ENCODE measurements at regions not wholly inside any gene's neighbourhood (a gene's known extent, or its start where the extent isn't known, plus 50 kb on each side); places are given as distances from the start of the nearest gene placed in this dataset.

- no peaks in the 10 kb centered on the region for H4K20me1 ChIP-seq (ENCODE audit: insufficient read depth, low read length)
- H2AFZ ChIP-seq (ENCODE audit: low read length) = no peak overlapping the region
- no peak overlapping the region for H3K4me2 ChIP-seq (ENCODE audit: low read depth, low read length)
- CTCF ChIA-PET (ENCODE audit: low intra/inter-chr PET ratio, low total read pairs) = no interaction called here
- peaks cover 47% of the 10 kb centered on the region for H3K4me1 ChIP-seq (ENCODE audit: insufficient read depth, low read length)
- intact Hi-C loops (cut with micrococcal nuclease; ENCODE audit: unreplicated experiment) (loop anchor here (5.0 kb wide), 1 partner anchor 1169 kb away; no protein-coding TSS in a partner anchor), in situ Hi-C loops (cut with HindIII; ENCODE audit: extremely low pct_ligation_motif_present, low pct_unique_long_range_greater_than_20kb) (no loop called here)
- H3K79me2 ChIP-seq (ENCODE audit: insufficient read depth, low read length) = no peaks in the 10 kb centered on the region
- no TSS peak for BruUV-seq (replicated peaks)
- H3K27me3 ChIP-seq (ENCODE audit: control insufficient read depth in 1 of 2, insufficient read depth in 2 of 2, low read length in 2 of 2) = no peaks in the 10 kb centered on the region
- POLR2A ChIA-PET = no interaction called here
- no peak overlapping the region for H3K4me3 ChIP-seq (replicated peaks in 1 of 3; ENCODE audit: insufficient read depth in 1 of 3, low read depth in 2 of 3, low read length in 3 of 3)
- 98% methylated on average over 2 of the region's 2 CpGs for whole genome bisulfite sequencing (ENCODE audit: low lambda C conversion rate)
- no peak overlapping the region for H3K27ac ChIP-seq (ENCODE audit: extremely low read length, insufficient read depth, low read length)
- FAIRE-seq = no peak
- H3K36me3 ChIP-seq (replicated peaks in 1 of 2; ENCODE audit: control insufficient read depth in 1 of 2, insufficient read depth in 2 of 2, low read length in 2 of 2) = no peaks in the 10 kb centered on the region
- no peak overlapping the region for H3K9ac ChIP-seq (ENCODE audit: insufficient read depth, low read depth, low read length)
- no peak for DNase-seq (ENCODE audit: low spot score)
- TF ChIP-seq ZNF556 (CRISPR knock-in tag; IDR thresholded peaks at IDR 0.05; ENCODE audit: borderline replicate concordance) (no peak), HNF4A (CRISPR knock-in tag; IDR thresholded peaks at IDR 0.05) (no peak), KDM5A (IDR thresholded peaks at IDR 0.05; ENCODE audit: borderline replicate concordance, low read length) (no peak), ZKSCAN5 (CRISPR knock-in tag; IDR thresholded peaks at IDR 0.05) (no peak), ZNF24 (IDR thresholded peaks at IDR 0.05) (no peak), KDM2A (CRISPR knock-in tag; IDR thresholded peaks at IDR 0.05; ENCODE audit: borderline replicate concordance, low read depth) (no peak), SRSF4 (IDR thresholded peaks at IDR 0.05; ENCODE audit: low read depth, low read length, poor library complexity, severe bottlenecking) (no peak), MED13 (CRISPR knock-in tag; IDR thresholded peaks at IDR 0.05) (no peak), ZFP36L2 (CRISPR knock-in tag; IDR thresholded peaks at IDR 0.05) (no peak)
- TF ChIP-seq, protein P1, sequence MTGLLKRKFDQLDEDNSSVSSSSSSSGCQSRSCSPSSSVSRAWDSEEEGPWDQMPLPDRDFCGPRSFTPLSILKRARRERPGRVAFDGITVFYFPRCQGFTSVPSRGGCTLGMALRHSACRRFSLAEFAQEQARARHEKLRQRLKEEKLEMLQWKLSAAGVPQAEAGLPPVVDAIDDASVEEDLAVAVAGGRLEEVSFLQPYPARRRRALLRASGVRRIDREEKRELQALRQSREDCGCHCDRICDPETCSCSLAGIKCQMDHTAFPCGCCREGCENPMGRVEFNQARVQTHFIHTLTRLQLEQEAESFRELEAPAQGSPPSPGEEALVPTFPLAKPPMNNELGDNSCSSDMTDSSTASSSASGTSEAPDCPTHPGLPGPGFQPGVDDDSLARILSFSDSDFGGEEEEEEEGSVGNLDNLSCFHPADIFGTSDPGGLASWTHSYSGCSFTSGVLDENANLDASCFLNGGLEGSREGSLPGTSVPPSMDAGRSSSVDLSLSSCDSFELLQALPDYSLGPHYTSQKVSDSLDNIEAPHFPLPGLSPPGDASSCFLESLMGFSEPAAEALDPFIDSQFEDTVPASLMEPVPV (CRISPR knock-in tag; IDR thresholded peaks at IDR 0.05) = no peak
- TF ChIP-seq, protein P2, sequence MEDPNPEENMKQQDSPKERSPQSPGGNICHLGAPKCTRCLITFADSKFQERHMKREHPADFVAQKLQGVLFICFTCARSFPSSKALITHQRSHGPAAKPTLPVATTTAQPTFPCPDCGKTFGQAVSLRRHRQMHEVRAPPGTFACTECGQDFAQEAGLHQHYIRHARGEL (CRISPR knock-in tag; IDR thresholded peaks at IDR 0.05) = no peak
- TF ChIP-seq, protein P3, sequence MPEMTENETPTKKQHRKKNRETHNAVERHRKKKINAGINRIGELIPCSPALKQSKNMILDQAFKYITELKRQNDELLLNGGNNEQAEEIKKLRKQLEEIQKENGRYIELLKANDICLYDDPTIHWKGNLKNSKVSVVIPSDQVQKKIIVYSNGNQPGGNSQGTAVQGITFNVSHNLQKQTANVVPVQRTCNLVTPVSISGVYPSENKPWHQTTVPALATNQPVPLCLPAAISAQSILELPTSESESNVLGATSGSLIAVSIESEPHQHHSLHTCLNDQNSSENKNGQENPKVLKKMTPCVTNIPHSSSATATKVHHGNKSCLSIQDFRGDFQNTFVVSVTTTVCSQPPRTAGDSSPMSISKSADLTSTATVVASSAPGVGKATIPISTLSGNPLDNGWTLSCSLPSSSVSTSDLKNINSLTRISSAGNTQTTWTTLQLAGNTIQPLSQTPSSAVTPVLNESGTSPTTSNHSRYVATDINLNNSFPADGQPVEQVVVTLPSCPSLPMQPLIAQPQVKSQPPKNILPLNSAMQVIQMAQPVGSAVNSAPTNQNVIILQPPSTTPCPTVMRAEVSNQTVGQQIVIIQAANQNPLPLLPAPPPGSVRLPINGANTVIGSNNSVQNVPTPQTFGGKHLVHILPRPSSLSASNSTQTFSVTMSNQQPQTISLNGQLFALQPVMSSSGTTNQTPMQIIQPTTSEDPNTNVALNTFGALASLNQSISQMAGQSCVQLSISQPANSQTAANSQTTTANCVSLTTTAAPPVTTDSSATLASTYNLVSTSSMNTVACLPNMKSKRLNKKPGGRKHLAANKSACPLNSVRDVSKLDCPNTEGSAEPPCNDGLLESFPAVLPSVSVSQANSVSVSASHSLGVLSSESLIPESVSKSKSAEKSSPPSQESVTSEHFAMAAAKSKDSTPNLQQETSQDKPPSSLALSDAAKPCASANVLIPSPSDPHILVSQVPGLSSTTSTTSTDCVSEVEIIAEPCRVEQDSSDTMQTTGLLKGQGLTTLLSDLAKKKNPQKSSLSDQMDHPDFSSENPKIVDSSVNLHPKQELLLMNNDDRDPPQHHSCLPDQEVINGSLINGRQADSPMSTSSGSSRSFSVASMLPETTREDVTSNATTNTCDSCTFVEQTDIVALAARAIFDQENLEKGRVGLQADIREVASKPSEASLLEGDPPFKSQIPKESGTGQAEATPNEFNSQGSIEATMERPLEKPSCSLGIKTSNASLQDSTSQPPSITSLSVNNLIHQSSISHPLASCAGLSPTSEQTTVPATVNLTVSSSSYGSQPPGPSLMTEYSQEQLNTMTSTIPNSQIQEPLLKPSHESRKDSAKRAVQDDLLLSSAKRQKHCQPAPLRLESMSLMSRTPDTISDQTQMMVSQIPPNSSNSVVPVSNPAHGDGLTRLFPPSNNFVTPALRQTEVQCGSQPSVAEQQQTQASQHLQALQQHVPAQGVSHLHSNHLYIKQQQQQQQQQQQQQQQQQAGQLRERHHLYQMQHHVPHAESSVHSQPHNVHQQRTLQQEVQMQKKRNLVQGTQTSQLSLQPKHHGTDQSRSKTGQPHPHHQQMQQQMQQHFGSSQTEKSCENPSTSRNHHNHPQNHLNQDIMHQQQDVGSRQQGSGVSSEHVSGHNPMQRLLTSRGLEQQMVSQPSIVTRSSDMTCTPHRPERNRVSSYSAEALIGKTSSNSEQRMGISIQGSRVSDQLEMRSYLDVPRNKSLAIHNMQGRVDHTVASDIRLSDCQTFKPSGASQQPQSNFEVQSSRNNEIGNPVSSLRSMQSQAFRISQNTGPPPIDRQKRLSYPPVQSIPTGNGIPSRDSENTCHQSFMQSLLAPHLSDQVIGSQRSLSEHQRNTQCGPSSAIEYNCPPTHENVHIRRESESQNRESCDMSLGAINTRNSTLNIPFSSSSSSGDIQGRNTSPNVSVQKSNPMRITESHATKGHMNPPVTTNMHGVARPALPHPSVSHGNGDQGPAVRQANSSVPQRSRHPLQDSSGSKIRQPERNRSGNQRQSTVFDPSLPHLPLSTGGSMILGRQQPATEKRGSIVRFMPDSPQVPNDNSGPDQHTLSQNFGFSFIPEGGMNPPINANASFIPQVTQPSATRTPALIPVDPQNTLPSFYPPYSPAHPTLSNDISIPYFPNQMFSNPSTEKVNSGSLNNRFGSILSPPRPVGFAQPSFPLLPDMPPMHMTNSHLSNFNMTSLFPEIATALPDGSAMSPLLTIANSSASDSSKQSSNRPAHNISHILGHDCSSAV (CRISPR knock-in tag; IDR thresholded peaks at IDR 0.05; ENCODE audit: borderline replicate concordance) = no peak
- ATAC-seq = no peak
- no peaks in the 10 kb centered on the region for H3K9me3 ChIP-seq (ENCODE audit: low read length)
Measured at GRCh38 chr10:61073391-61073790, 129.4 kb upstream of the RHOBTB1 start.
